Neural cell (in vitro differentiated cells): ENCODE measurements at regions not wholly inside any gene's neighbourhood (a gene's known extent, or its start where the extent isn't known, plus 50 kb on each side); places are given as distances from the start of the nearest gene placed in this dataset.

Experiments used
- H2AFZ ChIP-seq: fragments of 200-600, 300-800 bp; sonication (generic), shearing (Covaris generic); 2 replicates; pipeline ENCODE4 v1.6.0; 2014; ENCODE audit warnings: low read depth, mild to moderate bottlenecking, antibody characterized with exemption, low read length, moderate library complexity
- H3F3A ChIP-seq: fragments of 200-600 bp; shearing (Covaris generic); 2 replicates; pipeline ENCODE4 v1.6.1; 2016; ENCODE audit warnings: mild to moderate bottlenecking, moderate library complexity, mixed read lengths, antibody characterized with exemption, low read length; ENCODE audit not compliant: insufficient read depth, poor library complexity, severe bottlenecking
- H3K27ac ChIP-seq: fragments of 200-600, 300-800 bp; sonication (generic), shearing (Covaris generic); 2 replicates; pipeline ENCODE4 v1.5.1; 2014; ENCODE audit warnings: mild to moderate bottlenecking, low read length, moderate library complexity
- H3K27me3 ChIP-seq: fragments of 300-800, 200-600 bp; sonication (generic), shearing (Covaris generic); 2 replicates; pipeline ENCODE4 v1.6.0; 2014; ENCODE audit warnings: mild to moderate bottlenecking, low read depth, low read length, moderate library complexity; ENCODE audit not compliant: insufficient read depth
- H3K36me3 ChIP-seq: fragments of 300-800, 200-600 bp; sonication (generic), shearing (Covaris generic); 2 replicates; pipeline ENCODE4 v1.5.1; 2014; ENCODE audit warnings: mild to moderate bottlenecking, antibody characterized with exemption, low read length, moderate library complexity; ENCODE audit not compliant: insufficient read depth
- H3K4me2 ChIP-seq: fragments of 300-800, 200-600 bp; sonication (generic), shearing (Covaris generic); 2 replicates; pipeline ENCODE4 v1.6.0; 2014; ENCODE audit warnings: mild to moderate bottlenecking, low read length
- H3K4me3 ChIP-seq: fragments of 300-800, 200-600 bp; sonication (generic), shearing (Covaris generic); 2 replicates; pipeline ENCODE4 v1.5.1; 2014; ENCODE audit warnings: mild to moderate bottlenecking, low read length, moderate library complexity
- H3K79me2 ChIP-seq: fragments of 200-600 bp; shearing (Covaris generic); replicated peaks from 2 replicates; pipeline ENCODE4 v1.6.0; 2014; ENCODE audit warnings: mild to moderate bottlenecking, low read length, moderate library complexity; ENCODE audit not compliant: insufficient read depth
- H3K9ac ChIP-seq: fragments of 300-800, 200-600 bp; sonication (generic), shearing (Covaris generic); 2 replicates; pipeline ENCODE4 v1.6.1; 2016; ENCODE audit warnings: mild to moderate bottlenecking, low read length, mixed read lengths
- H3K9me2 ChIP-seq: fragments of 200-600 bp; shearing (Covaris generic); 2 replicates; pipeline ENCODE4 v1.6.1; 2016; ENCODE audit warnings: mild to moderate bottlenecking, low read length, mixed read lengths; ENCODE audit not compliant: insufficient read depth
- H3K9me3 ChIP-seq: fragments of 200-600, 300-800 bp; sonication (generic), shearing (Covaris generic); 2 replicates; pipeline ENCODE4 v1.6.1; 2016; ENCODE audit warnings: mild to moderate bottlenecking, mixed run types, low read length, moderate library complexity, mixed read lengths
- H4K20me1 ChIP-seq: fragments of 200-600 bp; shearing (Covaris generic); 2 replicates; pipeline ENCODE4 v1.6.1; 2016; ENCODE audit warnings: mild to moderate bottlenecking, mixed run types; ENCODE audit not compliant: insufficient read depth
- EP300 ChIP-seq: fragments of 450-650 bp; conservative IDR thresholded peaks from 2 replicates; pipeline ENCODE4 v1.6.1; 2014; ENCODE audit warnings: antibody characterized with exemption, mild to moderate bottlenecking, moderate library complexity; ENCODE audit not compliant: poor library complexity, severe bottlenecking
- EZH2 ChIP-seq: fragments of 200-600, 300-800 bp; shearing (Covaris generic), sonication (generic); IDR thresholded peaks from 2 replicates; pipeline ENCODE4 v1.6.1; 2014; ENCODE audit warnings: antibody characterized with exemption, low read length, borderline replicate concordance, mild to moderate bottlenecking; ENCODE audit not compliant: insufficient read depth, poor library complexity, severe bottlenecking
- MXI1 ChIP-seq: fragments of 450-650 bp; conservative IDR thresholded peaks from 2 replicates; pipeline ENCODE4 v1.6.1; 2014; ENCODE audit warnings: antibody characterized with exemption, mild to moderate bottlenecking; ENCODE audit not compliant: poor library complexity, severe bottlenecking
- POLR2AphosphoS5 ChIP-seq: IDR thresholded peaks from 2 replicates; pipeline ENCODE4 v1.6.1; 2012
- RAD21 ChIP-seq: fragments of 450-650 bp; conservative IDR thresholded peaks from 2 replicates; pipeline ENCODE4 v1.6.1; 2014; ENCODE audit warnings: antibody characterized with exemption, mild to moderate bottlenecking, moderate library complexity
- SMC3 ChIP-seq: fragments of 450-650 bp; conservative IDR thresholded peaks from 2 replicates; pipeline ENCODE4 v1.6.1; 2014; ENCODE audit warnings: antibody characterized with exemption, mild to moderate bottlenecking, moderate library complexity; ENCODE audit not compliant: poor library complexity
- TAF1 ChIP-seq: IDR thresholded peaks from 2 replicates; pipeline ENCODE4 v1.6.1; 2012; ENCODE audit warnings: low read depth
- TF ChIP-seq, protein P1 (sequence below): fragments of 450-650 bp; IDR thresholded peaks from 2 replicates; pipeline ENCODE4 v1.5.1; 2014; ENCODE audit warnings: antibody characterized with exemption, mild to moderate bottlenecking, moderate library complexity; ENCODE audit not compliant: poor library complexity, severe bottlenecking
- TF ChIP-seq, protein P2 (sequence below): IDR thresholded peaks from 2 replicates; pipeline ENCODE4 v1.6.1; 2012; ENCODE audit warnings: borderline replicate concordance

DNA sequence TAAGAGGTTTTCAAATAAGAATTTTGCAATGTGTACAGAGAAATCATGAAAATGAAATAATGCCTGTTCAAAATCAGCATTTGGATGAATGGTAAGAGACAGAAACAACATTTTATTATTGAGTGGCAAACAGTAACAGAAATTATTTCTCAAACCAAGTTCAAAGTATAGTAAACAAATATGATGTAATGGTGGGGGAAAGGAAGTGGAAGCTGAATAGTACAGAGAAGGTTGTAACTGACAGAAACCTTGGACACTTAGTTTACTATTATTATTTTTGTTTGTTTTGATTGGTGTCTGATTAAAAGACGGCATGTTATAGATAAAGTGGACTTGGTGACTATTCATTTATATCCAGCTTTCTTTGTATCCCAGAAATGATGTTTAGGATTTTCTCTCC, 1637.4 kb upstream of the ACVR2A start:
- Histone ChIP-seq H3K36me3 (no peaks in the 10 kb centered on the region), H3K9me2 (no peaks in the 10 kb centered on the region), H3K4me2 (no peak overlapping the region), H3K4me3 (no peak overlapping the region), H3K79me2 (no peaks in the 10 kb centered on the region), H3F3A (no peaks in the 10 kb centered on the region), H3K27ac (no peak overlapping the region), H3K9ac (no peak overlapping the region), H3K27me3 (peaks cover 8% of the 10 kb centered on the region), H2AFZ (no peak overlapping the region), H3K9me3 (no peaks in the 10 kb centered on the region), H4K20me1 (no peaks in the 10 kb centered on the region)
- TF ChIP-seq, protein P1, sequence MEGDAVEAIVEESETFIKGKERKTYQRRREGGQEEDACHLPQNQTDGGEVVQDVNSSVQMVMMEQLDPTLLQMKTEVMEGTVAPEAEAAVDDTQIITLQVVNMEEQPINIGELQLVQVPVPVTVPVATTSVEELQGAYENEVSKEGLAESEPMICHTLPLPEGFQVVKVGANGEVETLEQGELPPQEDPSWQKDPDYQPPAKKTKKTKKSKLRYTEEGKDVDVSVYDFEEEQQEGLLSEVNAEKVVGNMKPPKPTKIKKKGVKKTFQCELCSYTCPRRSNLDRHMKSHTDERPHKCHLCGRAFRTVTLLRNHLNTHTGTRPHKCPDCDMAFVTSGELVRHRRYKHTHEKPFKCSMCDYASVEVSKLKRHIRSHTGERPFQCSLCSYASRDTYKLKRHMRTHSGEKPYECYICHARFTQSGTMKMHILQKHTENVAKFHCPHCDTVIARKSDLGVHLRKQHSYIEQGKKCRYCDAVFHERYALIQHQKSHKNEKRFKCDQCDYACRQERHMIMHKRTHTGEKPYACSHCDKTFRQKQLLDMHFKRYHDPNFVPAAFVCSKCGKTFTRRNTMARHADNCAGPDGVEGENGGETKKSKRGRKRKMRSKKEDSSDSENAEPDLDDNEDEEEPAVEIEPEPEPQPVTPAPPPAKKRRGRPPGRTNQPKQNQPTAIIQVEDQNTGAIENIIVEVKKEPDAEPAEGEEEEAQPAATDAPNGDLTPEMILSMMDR: no peak
- TF ChIP-seq TAF1: no peak
- no peak for TF ChIP-seq POLR2AphosphoS5
- no peak for TF ChIP-seq EZH2
- no peak for TF ChIP-seq EP300
- TF ChIP-seq RAD21: no peak
- TF ChIP-seq, protein P2, sequence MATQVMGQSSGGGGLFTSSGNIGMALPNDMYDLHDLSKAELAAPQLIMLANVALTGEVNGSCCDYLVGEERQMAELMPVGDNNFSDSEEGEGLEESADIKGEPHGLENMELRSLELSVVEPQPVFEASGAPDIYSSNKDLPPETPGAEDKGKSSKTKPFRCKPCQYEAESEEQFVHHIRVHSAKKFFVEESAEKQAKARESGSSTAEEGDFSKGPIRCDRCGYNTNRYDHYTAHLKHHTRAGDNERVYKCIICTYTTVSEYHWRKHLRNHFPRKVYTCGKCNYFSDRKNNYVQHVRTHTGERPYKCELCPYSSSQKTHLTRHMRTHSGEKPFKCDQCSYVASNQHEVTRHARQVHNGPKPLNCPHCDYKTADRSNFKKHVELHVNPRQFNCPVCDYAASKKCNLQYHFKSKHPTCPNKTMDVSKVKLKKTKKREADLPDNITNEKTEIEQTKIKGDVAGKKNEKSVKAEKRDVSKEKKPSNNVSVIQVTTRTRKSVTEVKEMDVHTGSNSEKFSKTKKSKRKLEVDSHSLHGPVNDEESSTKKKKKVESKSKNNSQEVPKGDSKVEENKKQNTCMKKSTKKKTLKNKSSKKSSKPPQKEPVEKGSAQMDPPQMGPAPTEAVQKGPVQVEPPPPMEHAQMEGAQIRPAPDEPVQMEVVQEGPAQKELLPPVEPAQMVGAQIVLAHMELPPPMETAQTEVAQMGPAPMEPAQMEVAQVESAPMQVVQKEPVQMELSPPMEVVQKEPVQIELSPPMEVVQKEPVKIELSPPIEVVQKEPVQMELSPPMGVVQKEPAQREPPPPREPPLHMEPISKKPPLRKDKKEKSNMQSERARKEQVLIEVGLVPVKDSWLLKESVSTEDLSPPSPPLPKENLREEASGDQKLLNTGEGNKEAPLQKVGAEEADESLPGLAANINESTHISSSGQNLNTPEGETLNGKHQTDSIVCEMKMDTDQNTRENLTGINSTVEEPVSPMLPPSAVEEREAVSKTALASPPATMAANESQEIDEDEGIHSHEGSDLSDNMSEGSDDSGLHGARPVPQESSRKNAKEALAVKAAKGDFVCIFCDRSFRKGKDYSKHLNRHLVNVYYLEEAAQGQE: no peak
- TF ChIP-seq MXI1: no peak
- no peak for TF ChIP-seq SMC3

DNA sequence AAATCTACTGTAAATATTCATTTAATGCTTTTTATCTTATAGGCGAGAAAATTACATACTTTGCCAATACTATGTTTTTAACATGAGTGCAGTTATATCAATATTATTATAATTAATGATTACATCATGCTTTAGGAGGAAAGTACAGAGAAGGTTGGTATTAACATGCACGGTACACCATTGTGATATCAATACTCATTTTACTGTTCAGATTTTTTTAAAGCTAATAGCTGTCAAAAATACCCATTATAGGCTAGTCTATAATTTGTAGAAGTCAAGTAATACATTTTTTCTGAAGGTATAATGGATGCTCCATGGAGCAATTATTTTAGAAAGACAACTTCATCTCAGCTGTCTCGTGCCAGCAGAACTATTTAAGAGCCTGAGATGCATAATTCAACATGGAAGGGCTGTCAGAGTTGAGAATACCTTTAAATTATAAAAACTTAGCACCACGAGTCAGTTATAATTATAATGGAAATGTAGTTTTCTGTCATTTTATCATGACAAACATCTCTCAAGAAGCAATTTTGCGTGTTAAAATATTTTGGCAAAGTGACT, 1641.7 kb upstream of the ACVR2A start:
- no peaks in the 10 kb centered on the region for H3K9me2 ChIP-seq
- H3K27ac ChIP-seq: no peak overlapping the region
- no peak overlapping the region for H2AFZ ChIP-seq
- TF ChIP-seq MXI1 (no peak), SMC3 (no peak), RAD21 (no peak), EP300 (peak; percentile 97), TAF1 (no peak), POLR2AphosphoS5 (peak; percentile 80)
- TF ChIP-seq, protein P2: no peak
- H4K20me1 ChIP-seq: no peaks in the 10 kb centered on the region
- no peaks in the 10 kb centered on the region for H3K36me3 ChIP-seq
- peaks cover 8% of the 10 kb centered on the region for H3K27me3 ChIP-seq
- H3K4me2 ChIP-seq: no peak overlapping the region
- no peaks in the 10 kb centered on the region for H3F3A ChIP-seq
- H3K4me3 ChIP-seq: no peak overlapping the region
- no peaks in the 10 kb centered on the region for H3K79me2 ChIP-seq
- H3K9me3 ChIP-seq: no peaks in the 10 kb centered on the region
- no peak overlapping the region for H3K9ac ChIP-seq
